GM18511 (cell line): ENCODE measurements at regions not wholly inside any gene's neighbourhood (a gene's known extent, or its start where the extent isn't known, plus 50 kb on each side); places are given as distances from the start of the nearest gene placed in this dataset.
"Not testable (repeated sequence)": the region's sequence is repeated elsewhere in the genome, so short reads cannot be mapped to it uniquely, and the experiment has no call there.

Experiments
- ATAC-seq: cut with Tn5 transposase; IDR thresholded peaks from one replicate; pipeline ENCODE4 v1.9.1; 2021; ENCODE audit warnings: mild to moderate bottlenecking, moderate library complexity; ENCODE audit not compliant: unreplicated experiment

- no peak for ATAC-seq
Measured at GRCh38 chr4:127379499-127379898, 253.3 kb upstream of the INTU start.

GRCh38 chr4:127379948-127380347 lies 252.8 kb upstream of the INTU start:
- not testable (repeated sequence) for ATAC-seq

GRCh38 chr4:127383666-127384065 lies 249.1 kb upstream of the INTU start:
- ATAC-seq = no peak

GRCh38 chr4:127394516-127394915 lies 238.2 kb upstream of the INTU start:
- ATAC-seq = no peak

GRCh38 chr4:127400276-127400675 lies 232.5 kb upstream of the INTU start:
- ATAC-seq = no peak

GRCh38 chr4:127400731-127401346 lies 231.9 kb upstream of the INTU start:
- peak; percentile 96 for ATAC-seq

- ATAC-seq = no peak
Measured at GRCh38 chr4:127403471-127404084, 229.2 kb upstream of the INTU start.

- no peak for ATAC-seq
Measured at GRCh38 chr4:127406187-127406586, 226.6 kb upstream of the INTU start.

GRCh38 chr4:127407572-127407971 lies 225.2 kb upstream of the INTU start:
- not testable (repeated sequence) for ATAC-seq

- ATAC-seq = no peak
Measured at GRCh38 chr4:127410201-127410600, 222.6 kb upstream of the INTU start.

GRCh38 chr4:127410644-127411043 lies 222.1 kb upstream of the INTU start:
- peak; percentile 60 for ATAC-seq

- ATAC-seq = no peak
Measured at GRCh38 chr4:127414951-127415606, 217.7 kb upstream of the INTU start.

GRCh38 chr4:127416115-127416514 lies 216.6 kb upstream of the INTU start:
- ATAC-seq = no peak

GRCh38 chr4:127417885-127418535 lies 214.7 kb upstream of the INTU start:
- ATAC-seq = no peak

- ATAC-seq = no peak
Measured at GRCh38 chr4:127419431-127419830, 213.3 kb upstream of the INTU start.

GRCh38 chr4:127421437-127421836 lies 211.3 kb upstream of the INTU start:
- ATAC-seq = no peak

- no peak for ATAC-seq
Measured at GRCh38 chr4:127425202-127425845, 207.4 kb upstream of the INTU start.

- no peak for ATAC-seq
Measured at GRCh38 chr4:127425851-127426250, 206.9 kb upstream of the INTU start.

GRCh38 chr4:127441571-127441970 lies 191.2 kb upstream of the INTU start:
- ATAC-seq = no peak

- no peak for ATAC-seq
Measured at GRCh38 chr4:127445471-127445870, 187.3 kb upstream of the INTU start.

- ATAC-seq = no peak
Measured at GRCh38 chr4:127446427-127446885, 186.3 kb upstream of the INTU start.
